ENCODE measurements at regions not wholly inside any gene's neighbourhood (a gene's known extent, or its start where the extent isn't known, plus 50 kb on each side); places are given as distances from the start of the nearest gene placed in this dataset.
"Not testable (repeated sequence)": the region's sequence is repeated elsewhere in the genome, so short reads cannot be mapped to it uniquely, and the experiment has no call there.

GRCh38 chr18:67840379-67840778 is 323.9 kb upstream of the DSEL start:
- DNase-seq, result no peak

GRCh38 chr18:67818432-67818831 is 301.9 kb upstream of the DSEL start:
- no peak for DNase-seq

- no peak for DNase-seq
These were observed 298.8 kb upstream of the DSEL start for GRCh38 chr18:67815280-67815679.

GRCh38 chr18:67813380-67814028 is 297.0 kb upstream of the DSEL start:
- no peak for DNase-seq

- no peak for DNase-seq
These were observed 288.7 kb upstream of the DSEL start for GRCh38 chr18:67805261-67805660.

GRCh38 chr18:67794521-67794920 is 278.0 kb upstream of the DSEL start:
- DNase-seq, result no peak

GRCh38 chr18:67790527-67790926 is 274.0 kb upstream of the DSEL start:
- no peak for DNase-seq

GRCh38 chr18:67789165-67789545 is 272.6 kb upstream of the DSEL start:
- DNase-seq, result no peak

- no peak for DNase-seq
These were observed 272.0 kb upstream of the DSEL start for GRCh38 chr18:67788310-67789164.

GRCh38 chr18:67783196-67783946 is 266.9 kb upstream of the DSEL start:
- DNase-seq, result no peak

GRCh38 chr18:67778016-67778415 is 261.5 kb upstream of the DSEL start:
- DNase-seq, result no peak

- no peak for DNase-seq
These were observed 260.4 kb upstream of the DSEL start for GRCh38 chr18:67776929-67777328.

GRCh38 chr18:67771271-67771670 is 254.8 kb upstream of the DSEL start:
- no peak for DNase-seq

- no peak for DNase-seq
These were observed 254.0 kb upstream of the DSEL start for GRCh38 chr18:67770520-67770919.

- DNase-seq, result no peak
These were observed 250.4 kb upstream of the DSEL start for GRCh38 chr18:67766930-67767329.

- DNase-seq, result not testable (repeated sequence)
These were observed 235.7 kb upstream of the DSEL start for GRCh38 chr18:67752211-67752610.

- no peak for DNase-seq
These were observed 226.4 kb upstream of the DSEL start for GRCh38 chr18:67742954-67743353.

- DNase-seq, result no peak
These were observed 226.0 kb upstream of the DSEL start for GRCh38 chr18:67742525-67742924.

GRCh38 chr18:67735506-67735905 is 219.0 kb upstream of the DSEL start:
- DNase-seq, result no peak

GRCh38 chr18:67733088-67733487 is 216.6 kb upstream of the DSEL start:
- no peak for DNase-seq

- DNase-seq, result no peak
These were observed 215.3 kb upstream of the DSEL start for GRCh38 chr18:67731851-67732250.

- no peak for DNase-seq
These were observed 214.4 kb upstream of the DSEL start for GRCh38 chr18:67730886-67731285.

- no peak for DNase-seq
These were observed 211.8 kb upstream of the DSEL start for GRCh38 chr18:67728364-67728763.

- no peak for DNase-seq
These were observed 210.4 kb upstream of the DSEL start for GRCh38 chr18:67726882-67727281.

Data from stimulated activated CD4-positive, alpha-beta T cell treated with anti-CD3 and anti-CD28 coated beads, Interleukin-1b, Interleukin-23, amount 100 ng/mL, for 48 hours (primary cell).